Ovary (tissue), 7 donors: ENCODE measurements at regions not wholly inside any gene's neighbourhood (a gene's known extent, or its start where the extent isn't known, plus 50 kb on each side); places are given as distances from the start of the nearest gene placed in this dataset.

Experiments
- DNase-seq, 5 donors: peaks; one replicate each; pipeline ENCODE4 v3.0.0-alpha.2; 2019 to 2020
- H3K27ac ChIP-seq, 2 donors: fragments of 200-600 bp; one replicate each; pipeline versions ENCODE4 v1.5.1 to v1.8.0; 2019 to 2022
- H3K27me3 ChIP-seq: fragments of 200-600 bp; one replicate; pipeline ENCODE4 v1.8.0; 2022
- H3K36me3 ChIP-seq: fragments of 200-600 bp; sonication (generic); one replicate; pipeline ENCODE4 v1.5.1; 2019
- H3K4me1 ChIP-seq: one replicate; pipeline ENCODE4 v1.8.1; 2013; ENCODE audit warnings: mild to moderate bottlenecking, moderate library complexity; ENCODE audit not compliant: insufficient read depth
- H3K4me3 ChIP-seq: fragments of 200-600 bp; sonication (generic); one replicate; pipeline ENCODE4 v1.5.1; 2017
- H3K9me3 ChIP-seq, 2 donors: fragments of 200-600 bp in 1 of 2; sonication (generic) in 1 of 2; one replicate each; pipeline versions ENCODE4 v1.5.1 to v1.8.1; 2013 to 2019; ENCODE audit warnings: mild to moderate bottlenecking in 1 of 2, moderate library complexity in 1 of 2
- EP300 ChIP-seq: sonication (generic); formaldehyde crosslinking; IDR thresholded peaks from one replicate; pipeline ENCODE4 v1.6.1; 2017; ENCODE audit warnings: antibody characterized with exemption
- POLR2A ChIP-seq: fragments of 450-650 bp; IDR thresholded peaks from one replicate; pipeline ENCODE4 v1.6.1; 2017; ENCODE audit warnings: antibody characterized with exemption, mild to moderate bottlenecking, moderate library complexity
- WGBS, 3 donors: extraction: QIAGEN DNeasy Blood & Tissue Kit in 1 of 3; methylation state at CpG; one replicate each; pipeline versions ENCODE4 v1.1.5 to v1.1.7; 2013 to 2017; 5-methylcytosine and 5-hydroxymethylcytosine counted together
- intact Hi-C, 4 donors: fragments of 100-400 bp; cut with DNase I; formaldehyde crosslinking; loops; one replicate each; pipeline versions ENCODE4 v1.11.0 to v1.15.1; 2022 to 2023
- TF ChIP-seq, protein P1 (sequence below), 3 donors: fragments of 450-650 bp in 2 of 3; fragments of 200-600 bp in 1 of 3; IDR thresholded peaks; one replicate each; pipeline versions ENCODE4 v1.5.1 to v1.8.0; 2016 to 2022; ENCODE audit warnings: antibody characterized with exemption in 3 of 3, mild to moderate bottlenecking in 1 of 3
- donor health status: DM: no; HTN: no; CAD: no; lungs with moderate emphysema.
- donor health status: DM: no; HTN: no; CAD: no.
- donor health status: Bipolar disorder and iron deficiency.
- donor health status: DM: no; HTN: no; CAD: no.
- donor health status: DM: yes; HTN: yes; CAD: no.

GRCh38 chr10:3584926-3585784 is 199.9 kb downstream of the KLF6 start:
- H3K4me1 ChIP-seq = no peaks in the 10 kb centered on the region
- intact Hi-C loops = no loop called here
- 60 to 69% (median 66%) methylated on average over 22 of the region's 22 CpGs for WGBS, 3 donors
- no peak overlapping the region for H3K4me3 ChIP-seq
- H3K27ac ChIP-seq = no peak overlapping the region
- no peaks in the 10 kb centered on the region for H3K9me3 ChIP-seq
- H3K27me3 ChIP-seq = no peaks in the 10 kb centered on the region
- TF ChIP-seq, protein P1, sequence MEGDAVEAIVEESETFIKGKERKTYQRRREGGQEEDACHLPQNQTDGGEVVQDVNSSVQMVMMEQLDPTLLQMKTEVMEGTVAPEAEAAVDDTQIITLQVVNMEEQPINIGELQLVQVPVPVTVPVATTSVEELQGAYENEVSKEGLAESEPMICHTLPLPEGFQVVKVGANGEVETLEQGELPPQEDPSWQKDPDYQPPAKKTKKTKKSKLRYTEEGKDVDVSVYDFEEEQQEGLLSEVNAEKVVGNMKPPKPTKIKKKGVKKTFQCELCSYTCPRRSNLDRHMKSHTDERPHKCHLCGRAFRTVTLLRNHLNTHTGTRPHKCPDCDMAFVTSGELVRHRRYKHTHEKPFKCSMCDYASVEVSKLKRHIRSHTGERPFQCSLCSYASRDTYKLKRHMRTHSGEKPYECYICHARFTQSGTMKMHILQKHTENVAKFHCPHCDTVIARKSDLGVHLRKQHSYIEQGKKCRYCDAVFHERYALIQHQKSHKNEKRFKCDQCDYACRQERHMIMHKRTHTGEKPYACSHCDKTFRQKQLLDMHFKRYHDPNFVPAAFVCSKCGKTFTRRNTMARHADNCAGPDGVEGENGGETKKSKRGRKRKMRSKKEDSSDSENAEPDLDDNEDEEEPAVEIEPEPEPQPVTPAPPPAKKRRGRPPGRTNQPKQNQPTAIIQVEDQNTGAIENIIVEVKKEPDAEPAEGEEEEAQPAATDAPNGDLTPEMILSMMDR (IDR thresholded peaks at IDR 0.05) = no peak
- no peak for TF ChIP-seq EP300
- TF ChIP-seq POLR2A = no peak
- H3K36me3 ChIP-seq = no peaks in the 10 kb centered on the region
- no peak for DNase-seq

GRCh38 chr10:3580565-3580964 is 204.4 kb downstream of the KLF6 start:
- intact Hi-C loops = no loop called here
- no peaks in the 10 kb centered on the region for H3K36me3 ChIP-seq
- no peak for DNase-seq
- TF ChIP-seq, protein P1 (IDR thresholded peaks at IDR 0.05) = no peak
- TF ChIP-seq EP300 = no peak
- no peak for TF ChIP-seq POLR2A
- no peaks in the 10 kb centered on the region for H3K4me1 ChIP-seq
- no peaks in the 10 kb centered on the region for H3K9me3 ChIP-seq
- H3K4me3 ChIP-seq = no peak overlapping the region
- no peak overlapping the region for H3K27ac ChIP-seq
- no peaks in the 10 kb centered on the region for H3K27me3 ChIP-seq
- 71 to 85% (median 80%) methylated on average over 8 of the region's 8 CpGs for WGBS, 3 donors

GRCh38 chr10:3579845-3580244 is 205.2 kb downstream of the KLF6 start:
- Histone ChIP-seq H3K27me3 (no peaks in the 10 kb centered on the region), H3K36me3 (no peaks in the 10 kb centered on the region), H3K4me1 (no peaks in the 10 kb centered on the region), H3K9me3 (no peaks in the 10 kb centered on the region), H3K27ac (no peak overlapping the region), H3K4me3 (no peak overlapping the region)
- intact Hi-C loops = no loop called here
- 34 to 39% (median 35%) methylated on average over 3 of the region's 3 CpGs for WGBS, 3 donors
- no peak for DNase-seq
- TF ChIP-seq POLR2A (no peak), EP300 (no peak)
- TF ChIP-seq, protein P1 (IDR thresholded peaks at IDR 0.05) = no peak

GRCh38 chr10:3578682-3579081 is 206.3 kb downstream of the KLF6 start:
- H3K27ac ChIP-seq = no peak overlapping the region
- intact Hi-C loops = no loop called here
- no peak for DNase-seq
- no peaks in the 10 kb centered on the region for H3K9me3 ChIP-seq
- no peak overlapping the region for H3K4me3 ChIP-seq
- no peaks in the 10 kb centered on the region for H3K4me1 ChIP-seq
- H3K36me3 ChIP-seq = no peaks in the 10 kb centered on the region
- TF ChIP-seq EP300 (no peak), POLR2A (no peak)
- TF ChIP-seq, protein P1 (IDR thresholded peaks at IDR 0.05) = no peak
- H3K27me3 ChIP-seq = no peaks in the 10 kb centered on the region
